Stomach (tissue), 8 donors: ENCODE measurements at regions not wholly inside any gene's neighbourhood (a gene's known extent, or its start where the extent isn't known, plus 50 kb on each side); places are given as distances from the start of the nearest gene placed in this dataset.

Source experiments
- DNase-seq, 2 donors: peaks; one replicate each; pipeline versions ENCODE4 v3.0.0 to v3.0.0-alpha.2; 2013 to 2019
- H3K27ac ChIP-seq, 5 donors: fragments of 200-600 bp in 4 of 5; sonication (generic) in 4 of 5; one replicate each; pipeline ENCODE4 v1.5.1; 2013 to 2019; ENCODE audit warnings: mild to moderate bottlenecking in 1 of 5, moderate library complexity in 1 of 5
- H3K27me3 ChIP-seq, 3 donors: fragments of 200-600 bp; sonication (generic); one replicate each; pipeline ENCODE4 v1.5.1; 2017 to 2019; ENCODE audit warnings: mixed run types in 1 of 3
- H3K36me3 ChIP-seq, 4 donors: fragments of 200-600 bp; sonication (generic); 1 replicate in 3 of 4; 2 replicates in 1 of 4; pipeline ENCODE4 v1.5.1; 2016 to 2019
- H3K4me1 ChIP-seq, 4 donors: fragments of 200-600 bp; sonication (generic); one replicate each; pipeline ENCODE4 v1.5.1; 2016 to 2019
- H3K4me3 ChIP-seq, 4 donors: fragments of 200-600 bp; sonication (generic) in 3 of 4; one replicate each; pipeline ENCODE4 v1.5.1; 2016 to 2019; ENCODE audit warnings: mild to moderate bottlenecking in 1 of 4
- H3K9me3 ChIP-seq, 4 donors: fragments of 200-600 bp; sonication (generic); one replicate each; pipeline ENCODE4 v1.5.1; 2016 to 2019
- EP300 ChIP-seq: sonication (generic); formaldehyde crosslinking; IDR thresholded peaks from one replicate; pipeline ENCODE4 v1.6.1; 2017; ENCODE audit warnings: antibody characterized with exemption
- POLR2A ChIP-seq, 4 donors: fragments of 450-650 bp; IDR thresholded peaks; one replicate each; pipeline ENCODE4 v1.6.1; 2016; ENCODE audit warnings: antibody characterized with exemption in 4 of 4, control low read depth in 2 of 4, mild to moderate bottlenecking in 1 of 4, moderate library complexity in 1 of 4
- POLR2AphosphoS5 ChIP-seq, 3 donors: sonication (generic); formaldehyde crosslinking; IDR thresholded peaks; one replicate each; pipeline ENCODE4 v1.6.1; 2016; ENCODE audit warnings: antibody characterized with exemption in 3 of 3
- WGBS, 5 donors: extraction: QIAGEN DNeasy Blood & Tissue Kit in 3 of 5; methylation state at CpG; one replicate each; pipeline versions ENCODE4 v1.1.5 to v1.1.7; 2013 to 2018; 5-methylcytosine and 5-hydroxymethylcytosine counted together
- intact Hi-C: fragments of 100-400 bp; cut with DNase I; formaldehyde crosslinking; loops from one replicate; pipeline ENCODE4 v1.15.1; 2023; ENCODE audit warnings: low total_unique reads
- TF ChIP-seq, protein P1 (sequence below), 7 experiments: fragments of 450-650 bp in 4 of 7; fragments of 200-600 bp in 3 of 7; sonication (generic) in 3 of 7; IDR thresholded peaks; one replicate each; pipeline ENCODE4 v1.5.1; 2016 to 2019; ENCODE audit warnings: antibody characterized with exemption in 7 of 7, control low read depth in 2 of 7, mild to moderate bottlenecking in 1 of 7
- donor health status: healthy with polysubstance abuse.
- donor health status: Bipolar disorder and iron deficiency.
- donor health status: healthy.

GRCh38 chr4:126202226-126202625, 887.5 kb downstream of the FAT4 start:
- intact Hi-C loops: no loop called here
- no peaks in the 10 kb centered on the region for H3K4me1 ChIP-seq
- H3K9me3 ChIP-seq: no peaks in the 10 kb centered on the region
- H3K36me3 ChIP-seq: no peaks in the 10 kb centered on the region
- TF ChIP-seq, protein P1, sequence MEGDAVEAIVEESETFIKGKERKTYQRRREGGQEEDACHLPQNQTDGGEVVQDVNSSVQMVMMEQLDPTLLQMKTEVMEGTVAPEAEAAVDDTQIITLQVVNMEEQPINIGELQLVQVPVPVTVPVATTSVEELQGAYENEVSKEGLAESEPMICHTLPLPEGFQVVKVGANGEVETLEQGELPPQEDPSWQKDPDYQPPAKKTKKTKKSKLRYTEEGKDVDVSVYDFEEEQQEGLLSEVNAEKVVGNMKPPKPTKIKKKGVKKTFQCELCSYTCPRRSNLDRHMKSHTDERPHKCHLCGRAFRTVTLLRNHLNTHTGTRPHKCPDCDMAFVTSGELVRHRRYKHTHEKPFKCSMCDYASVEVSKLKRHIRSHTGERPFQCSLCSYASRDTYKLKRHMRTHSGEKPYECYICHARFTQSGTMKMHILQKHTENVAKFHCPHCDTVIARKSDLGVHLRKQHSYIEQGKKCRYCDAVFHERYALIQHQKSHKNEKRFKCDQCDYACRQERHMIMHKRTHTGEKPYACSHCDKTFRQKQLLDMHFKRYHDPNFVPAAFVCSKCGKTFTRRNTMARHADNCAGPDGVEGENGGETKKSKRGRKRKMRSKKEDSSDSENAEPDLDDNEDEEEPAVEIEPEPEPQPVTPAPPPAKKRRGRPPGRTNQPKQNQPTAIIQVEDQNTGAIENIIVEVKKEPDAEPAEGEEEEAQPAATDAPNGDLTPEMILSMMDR (IDR thresholded peaks at IDR 0.05): no peak
- TF ChIP-seq POLR2A (IDR thresholded peaks at IDR 0.05) (no peak), EP300 (no peak), POLR2AphosphoS5 (IDR thresholded peaks at IDR 0.05) (no peak)
- no peak for DNase-seq
- H3K27ac ChIP-seq: no peak overlapping the region
- no peaks in the 10 kb centered on the region for H3K27me3 ChIP-seq
- WGBS, 5 donors: 76 to 88% (median 80%) methylated on average over 3 of the region's 3 CpGs
- H3K4me3 ChIP-seq: no peak overlapping the region

DNA sequence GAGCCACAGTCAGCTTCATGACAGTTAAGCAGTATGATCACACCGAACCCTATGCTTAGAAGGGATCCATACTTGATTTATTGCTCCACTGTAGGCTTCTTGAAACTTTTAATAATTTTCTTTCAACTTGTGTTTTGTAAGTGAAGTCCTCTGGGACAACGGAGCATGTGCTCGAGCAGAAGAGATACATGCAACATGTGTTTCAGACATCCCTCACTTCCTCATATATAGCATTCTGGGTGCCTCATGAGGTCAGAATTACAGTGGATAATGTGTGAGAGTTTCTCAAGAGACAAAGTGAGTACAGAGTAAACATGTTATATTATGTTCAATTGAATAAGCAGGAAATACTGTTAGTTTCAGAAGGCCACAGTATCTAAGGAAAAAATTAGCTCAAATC, 893.2 kb downstream of the FAT4 start:
- Histone ChIP-seq H3K4me1 (no peaks in the 10 kb centered on the region), H3K27ac (no peak overlapping the region), H3K36me3 (no peaks in the 10 kb centered on the region), H3K27me3 (no peaks in the 10 kb centered on the region), H3K9me3 (no peaks in the 10 kb centered on the region), H3K4me3 (no peak overlapping the region)
- WGBS, 5 donors: 84 to 98% (median 85%) methylated on average over 3 of the region's 3 CpGs
- no peak for DNase-seq
- intact Hi-C loops: no loop called here
- TF ChIP-seq POLR2A (IDR thresholded peaks at IDR 0.05): no peak
- TF ChIP-seq, protein P1 (IDR thresholded peaks at IDR 0.05): no peak
- no peak for TF ChIP-seq EP300
- no peak for TF ChIP-seq POLR2AphosphoS5 (IDR thresholded peaks at IDR 0.05)

DNA sequence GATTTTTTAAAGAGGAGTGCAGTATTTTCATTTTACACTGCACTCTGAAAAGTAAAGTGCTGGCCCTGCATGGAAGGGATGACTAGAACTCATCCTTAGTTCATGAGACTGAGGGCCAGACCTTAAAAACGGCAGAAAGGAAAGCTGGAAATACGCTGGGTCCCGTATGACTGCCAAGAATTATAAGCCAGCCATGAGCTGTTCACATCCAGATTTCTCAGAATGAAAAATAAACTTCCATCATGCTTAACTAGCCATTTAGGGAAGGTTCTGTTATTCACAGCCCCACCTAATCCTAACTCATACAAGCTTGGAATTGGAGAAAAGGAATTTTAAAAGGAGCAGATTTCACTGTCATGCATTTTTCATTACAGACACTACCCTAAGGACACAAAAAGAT, 894.4 kb downstream of the FAT4 start:
- Histone ChIP-seq H3K27ac (no peak overlapping the region), H3K4me3 (no peak overlapping the region), H3K9me3 (no peaks in the 10 kb centered on the region), H3K4me1 (no peaks in the 10 kb centered on the region), H3K27me3 (no peaks in the 10 kb centered on the region), H3K36me3 (no peaks in the 10 kb centered on the region)
- intact Hi-C loops: no loop called here
- TF ChIP-seq POLR2A (IDR thresholded peaks at IDR 0.05) (no peak), EP300 (no peak)
- 57 to 77% (median 69%) methylated on average over 3 of the region's 3 CpGs for WGBS, 5 donors
- peak in 1 of 2 donors; percentile 8 for DNase-seq

DNA sequence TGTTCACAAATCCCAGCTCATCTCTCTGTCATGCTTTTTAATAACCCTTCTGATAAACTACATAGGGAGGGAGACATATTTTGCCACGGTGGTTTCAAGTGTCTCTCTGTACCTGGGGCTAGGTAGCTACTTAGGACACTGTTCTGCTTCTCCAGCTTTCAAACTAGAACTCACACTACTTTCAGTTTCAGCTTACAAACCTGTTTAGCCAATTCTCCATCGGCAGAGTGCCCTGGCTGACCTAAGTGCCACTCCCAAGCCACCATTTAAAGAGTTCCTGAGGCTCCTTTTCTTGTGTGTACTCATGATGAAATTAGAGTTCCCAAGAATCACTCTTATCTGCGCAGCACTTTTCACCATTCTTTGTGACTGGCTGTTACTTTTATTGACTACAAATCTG, 899.2 kb downstream of the FAT4 start:
- TF ChIP-seq, protein P1 (IDR thresholded peaks at IDR 0.05): no peak
- TF ChIP-seq EP300 (no peak), POLR2AphosphoS5 (IDR thresholded peaks at IDR 0.05) (no peak), POLR2A (IDR thresholded peaks at IDR 0.05) (no peak)
- H3K4me1 ChIP-seq: no peaks in the 10 kb centered on the region
- H3K9me3 ChIP-seq: no peaks in the 10 kb centered on the region
- no peaks in the 10 kb centered on the region for H3K36me3 ChIP-seq
- H3K27ac ChIP-seq: no peak overlapping the region
- no peaks in the 10 kb centered on the region for H3K27me3 ChIP-seq
- peak in 1 of 2 donors; percentile 16 for DNase-seq
- intact Hi-C loops: no loop called here
- no peak overlapping the region for H3K4me3 ChIP-seq
- WGBS, 5 donors: 53 to 63% (median 53%) methylated on average over 3 of the region's 3 CpGs

- 62 to 74% (median 67%) methylated on average over 1 of the region's 1 CpG for WGBS, 5 donors
- Histone ChIP-seq H3K9me3 (no peaks in the 10 kb centered on the region), H3K27ac (no peak overlapping the region), H3K4me3 (no peak overlapping the region), H3K4me1 (no peaks in the 10 kb centered on the region), H3K36me3 (no peaks in the 10 kb centered on the region), H3K27me3 (no peaks in the 10 kb centered on the region)
- TF ChIP-seq POLR2A (IDR thresholded peaks at IDR 0.05): no peak
- intact Hi-C loops: no loop called here
- no peak for DNase-seq
Observed at GRCh38 chr4:126215759-126216158, 901.0 kb downstream of the FAT4 start.

DNA sequence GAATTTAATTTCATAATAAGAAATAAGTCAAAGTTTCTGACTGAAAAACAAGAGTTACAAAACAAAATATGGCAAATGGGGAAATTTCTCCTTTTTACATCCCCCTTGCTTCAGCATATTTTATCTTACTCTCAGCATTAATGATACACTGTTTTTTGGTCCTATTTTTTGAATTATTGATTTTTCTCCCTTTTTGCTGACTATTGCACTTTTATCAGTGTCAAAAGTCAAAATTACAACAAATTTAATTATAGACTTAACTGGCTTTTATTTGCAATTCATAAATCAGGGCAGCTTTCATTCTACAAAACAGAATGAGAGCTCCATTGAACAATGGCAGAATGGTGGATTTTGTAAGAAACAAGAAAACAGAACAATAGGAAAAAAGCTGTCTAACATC, 901.9 kb downstream of the FAT4 start:
- no peaks in the 10 kb centered on the region for H3K9me3 ChIP-seq
- H3K4me1 ChIP-seq: no peaks in the 10 kb centered on the region
- no peak for DNase-seq
- H3K27me3 ChIP-seq: no peaks in the 10 kb centered on the region
- H3K4me3 ChIP-seq: no peak overlapping the region
- no peak overlapping the region for H3K27ac ChIP-seq
- H3K36me3 ChIP-seq: no peaks in the 10 kb centered on the region
- intact Hi-C loops: no loop called here
- TF ChIP-seq POLR2A (IDR thresholded peaks at IDR 0.05): no peak
- TF ChIP-seq POLR2AphosphoS5 (IDR thresholded peaks at IDR 0.05): no peak
- TF ChIP-seq EP300: no peak
- TF ChIP-seq, protein P1 (IDR thresholded peaks at IDR 0.05): no peak
